Stimulated activated CD4-positive, alpha-beta T cell treated with anti-CD3 and anti-CD28 coated beads, TNF-alpha, amount 100 ng/mL, for 24 hours (primary cell): ENCODE measurements at regions not wholly inside any gene's neighbourhood (a gene's known extent, or its start where the extent isn't known, plus 50 kb on each side); places are given as distances from the start of the nearest gene placed in this dataset.

Experiments
- DNase-seq, 3 experiments: peaks; one replicate each; pipeline ENCODE4 v3.0.0-alpha.2; 2020; ENCODE audit warnings: low read depth in 3 of 3

GRCh38 chr12:76611533-76611932, 52.0 kb upstream of the OSBPL8 start:
- no peak for DNase-seq

DNA sequence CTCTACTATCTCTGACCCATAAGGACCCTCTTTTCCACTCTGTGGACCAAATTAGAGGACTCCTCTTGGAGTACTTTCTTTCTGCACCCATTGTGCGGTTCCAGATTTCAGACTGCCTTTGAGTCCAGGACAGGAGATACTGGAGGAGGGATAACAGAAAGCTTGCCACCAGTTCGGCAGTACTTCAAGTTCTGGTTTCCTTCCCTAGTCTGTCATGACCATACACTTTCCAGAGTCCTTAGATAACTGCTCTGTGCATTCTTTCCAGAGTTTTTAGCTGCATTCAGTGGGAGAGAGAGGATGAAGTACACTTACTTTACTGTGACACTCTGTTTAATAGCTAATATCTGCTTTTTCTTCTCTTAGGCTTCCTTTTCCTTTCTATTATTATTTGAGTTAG, 54.8 kb upstream of the OSBPL8 start:
- DNase-seq: no peak

DNA sequence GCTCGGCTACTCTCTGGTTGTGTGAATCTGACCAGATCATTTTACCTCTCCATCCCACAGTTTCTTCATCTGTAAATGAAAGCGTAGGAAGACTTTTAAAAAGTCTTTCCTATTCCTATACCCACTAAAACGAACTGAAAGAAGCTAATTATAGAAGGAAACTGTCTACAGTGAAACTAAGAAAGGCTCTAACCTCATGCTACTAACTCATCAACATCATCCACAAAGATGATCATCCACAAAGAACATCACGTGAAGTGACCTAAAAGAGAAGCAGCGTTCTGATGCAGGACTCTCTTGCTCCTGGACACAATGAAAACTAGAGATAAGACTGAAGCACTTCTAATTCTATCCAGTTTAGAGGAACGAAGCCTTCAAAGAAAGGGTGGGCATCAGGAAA, 58.5 kb upstream of the OSBPL8 start:
- no peak for DNase-seq

- DNase-seq: peak; percentile 35 to 62 (median 57)
These were observed 62.0 kb upstream of the OSBPL8 start for GRCh38 chr12:76621582-76622024.

GRCh38 chr12:76622351-76622750, 62.8 kb upstream of the OSBPL8 start:
- DNase-seq: no peak

- DNase-seq: no peak
These were observed 63.3 kb upstream of the OSBPL8 start for GRCh38 chr12:76622915-76623314.

GRCh38 chr12:76623931-76624330, 64.4 kb upstream of the OSBPL8 start:
- DNase-seq: no peak

DNA sequence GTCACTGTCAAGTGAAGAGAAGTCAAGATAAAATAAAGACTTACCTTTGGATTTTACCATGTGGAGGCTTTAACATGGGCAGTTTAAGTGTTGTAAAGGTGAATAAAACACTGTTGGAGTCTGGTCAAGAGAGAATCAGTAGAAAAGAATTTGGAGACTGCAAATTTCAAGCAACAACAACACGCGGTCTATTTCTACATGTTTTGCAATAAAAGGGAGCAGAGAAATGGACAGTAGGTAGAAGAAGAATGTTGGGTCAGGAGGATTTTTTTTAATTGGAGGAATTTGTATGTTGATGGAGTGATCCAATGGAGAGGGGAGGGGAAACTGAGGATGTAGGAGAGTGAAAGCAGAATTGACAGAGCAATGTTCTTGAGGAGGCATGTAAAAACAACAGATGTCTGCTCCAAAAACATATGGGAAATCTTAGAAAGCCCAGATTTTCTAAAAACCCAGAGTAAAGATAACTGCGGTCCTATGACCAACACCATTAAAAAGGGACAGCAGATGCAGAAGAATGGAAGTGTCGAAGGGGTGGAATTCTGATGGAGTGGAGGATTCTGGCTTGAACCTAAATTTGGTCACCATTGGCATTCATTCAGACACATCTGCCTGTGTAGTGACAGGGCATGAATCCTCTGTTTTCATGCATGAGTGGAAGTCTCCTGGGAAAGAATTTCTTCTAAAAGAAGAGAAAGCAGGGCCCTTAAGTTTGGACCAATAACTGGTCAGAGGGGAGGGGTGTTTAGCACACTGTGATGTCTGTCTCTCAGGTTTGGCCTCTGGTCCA, 68.0 kb upstream of the OSBPL8 start:
- no peak for DNase-seq

- no peak for DNase-seq
These were observed 69.2 kb upstream of the OSBPL8 start for GRCh38 chr12:76628745-76629144.

- DNase-seq: no peak
These were observed 72.2 kb upstream of the OSBPL8 start for GRCh38 chr12:76631741-76632140.

GRCh38 chr12:76633415-76633814, 73.8 kb upstream of the OSBPL8 start:
- DNase-seq: no peak

GRCh38 chr12:76634133-76634532, 74.6 kb upstream of the OSBPL8 start:
- DNase-seq: no peak

DNA sequence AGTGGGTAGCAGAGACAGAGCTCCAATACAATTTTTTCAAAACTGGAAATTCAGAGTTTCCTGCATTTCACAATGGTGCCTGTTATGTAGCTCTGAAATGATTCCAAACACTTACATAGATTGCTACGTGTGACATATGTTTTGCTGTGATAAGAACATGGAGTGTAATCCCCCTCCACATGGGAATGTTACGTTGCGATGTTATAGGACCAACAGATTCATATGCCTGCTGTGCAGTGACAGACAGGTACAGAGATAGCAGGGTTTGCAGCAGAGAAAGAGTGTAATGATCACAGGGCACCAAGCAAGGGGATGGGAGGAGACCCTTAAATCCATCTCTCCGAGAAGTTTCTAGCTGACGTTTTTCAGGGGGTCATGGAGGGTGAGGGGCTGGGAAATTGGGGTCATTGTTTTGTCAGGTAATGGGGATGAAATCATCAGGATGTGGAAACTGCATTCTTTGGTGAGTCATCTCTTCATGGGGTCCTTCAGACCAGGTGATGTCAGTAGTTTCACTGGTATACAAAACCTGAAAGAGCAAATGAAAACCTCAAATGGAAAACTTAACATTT, 76.6 kb upstream of the OSBPL8 start:
- no peak for DNase-seq

DNA sequence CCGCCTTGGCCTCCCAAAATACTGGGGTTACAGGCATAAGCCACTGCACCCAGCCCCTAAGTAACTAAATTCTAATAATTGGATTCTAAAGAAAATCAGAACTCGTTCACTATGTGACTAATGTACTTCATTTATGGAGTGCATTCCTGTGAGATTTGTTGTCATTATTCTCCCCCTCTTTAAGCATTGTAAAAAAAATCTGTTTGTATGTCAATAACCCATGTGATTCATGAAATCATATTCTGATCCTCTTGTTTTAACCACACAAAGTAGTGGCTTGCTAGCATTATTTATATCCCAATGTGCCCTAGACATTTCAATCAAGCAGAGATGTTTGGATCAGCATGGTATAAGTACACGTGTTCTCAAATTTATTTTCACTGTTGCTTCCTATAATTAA, 78.2 kb upstream of the OSBPL8 start:
- DNase-seq: no peak

GRCh38 chr12:76639646-76640045, 80.1 kb upstream of the OSBPL8 start:
- DNase-seq: no peak

DNA sequence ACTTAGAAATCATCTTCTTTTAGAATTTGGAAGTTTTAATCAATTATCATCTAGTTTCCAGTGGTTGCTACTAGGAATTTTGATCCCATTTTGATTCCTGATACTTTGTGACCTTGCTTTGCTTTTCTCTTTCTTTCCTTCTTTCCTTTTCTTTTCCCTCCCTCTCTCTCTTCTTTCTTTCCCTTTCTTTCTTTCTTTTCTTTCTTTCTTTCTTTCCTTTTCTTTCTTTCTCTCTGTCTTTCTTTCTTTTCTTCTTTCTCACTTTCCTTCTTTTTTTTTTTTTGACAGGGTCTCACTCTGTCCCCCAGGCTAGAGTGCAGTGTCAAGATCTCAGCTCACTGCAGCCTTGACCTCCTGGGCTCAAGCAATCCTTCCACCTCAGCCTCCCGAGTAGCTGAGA, 81.5 kb upstream of the OSBPL8 start:
- DNase-seq: no peak

DNA sequence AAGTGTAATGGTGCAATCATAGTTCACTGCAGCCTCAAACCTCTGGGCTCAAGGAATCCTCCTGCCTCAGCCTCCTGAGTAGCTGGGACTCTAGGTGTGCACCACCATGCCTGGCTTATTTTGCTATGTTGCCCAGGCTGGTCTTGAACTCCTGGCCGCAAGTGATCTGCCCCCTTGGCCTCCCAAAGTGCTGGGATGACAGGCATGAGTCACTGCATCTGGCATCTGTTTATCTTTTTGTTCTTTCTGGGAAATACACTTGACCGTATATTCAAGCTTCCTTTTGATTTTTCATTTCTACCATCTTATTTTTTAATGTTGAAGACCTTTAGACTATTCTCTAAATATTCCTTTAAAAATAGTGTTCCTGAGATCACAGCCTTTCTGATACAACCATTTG, 82.4 kb upstream of the OSBPL8 start:
- DNase-seq: no peak

DNA sequence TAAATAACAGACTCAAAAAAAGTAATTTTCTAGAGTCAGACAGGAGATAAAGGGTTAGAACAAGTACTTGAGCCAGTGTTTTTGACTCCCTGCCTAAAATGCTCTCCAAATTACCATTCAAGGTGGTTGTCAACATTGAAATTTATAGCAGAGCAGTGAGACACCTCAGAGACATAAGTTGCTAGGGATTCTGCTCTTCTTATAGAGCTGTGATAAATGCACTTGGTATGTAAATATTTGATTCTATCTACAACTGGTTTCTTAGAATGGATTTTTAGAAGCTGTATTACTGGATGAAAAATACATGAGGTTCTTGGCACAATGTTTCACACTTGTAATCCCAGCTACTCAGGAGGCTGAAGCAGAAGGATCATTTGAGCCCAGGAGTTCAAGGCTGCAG, 83.9 kb upstream of the OSBPL8 start:
- no peak for DNase-seq

DNA sequence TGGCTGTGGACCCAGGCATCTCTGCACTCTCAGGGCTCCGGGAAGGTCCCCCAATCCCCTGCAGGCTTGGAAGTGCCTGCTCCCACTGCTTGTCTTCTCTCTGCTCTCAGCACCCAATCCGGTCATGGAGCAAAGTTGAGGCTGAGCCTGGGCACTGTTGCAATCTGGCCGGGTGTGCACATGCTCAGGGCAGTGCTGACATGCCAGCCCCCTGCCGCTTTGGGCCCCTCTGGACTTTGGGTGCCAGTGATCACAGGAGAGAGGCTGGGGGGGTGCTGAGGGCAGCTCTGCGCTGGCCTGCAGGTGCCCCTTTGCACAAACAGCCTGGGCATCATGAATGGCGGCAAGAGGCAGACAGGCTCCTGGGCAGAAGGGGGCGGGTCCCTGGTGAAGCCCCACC, 85.4 kb upstream of the OSBPL8 start:
- no peak for DNase-seq

- DNase-seq: no peak
These were observed 86.4 kb upstream of the OSBPL8 start for GRCh38 chr12:76645934-76646333.

DNA sequence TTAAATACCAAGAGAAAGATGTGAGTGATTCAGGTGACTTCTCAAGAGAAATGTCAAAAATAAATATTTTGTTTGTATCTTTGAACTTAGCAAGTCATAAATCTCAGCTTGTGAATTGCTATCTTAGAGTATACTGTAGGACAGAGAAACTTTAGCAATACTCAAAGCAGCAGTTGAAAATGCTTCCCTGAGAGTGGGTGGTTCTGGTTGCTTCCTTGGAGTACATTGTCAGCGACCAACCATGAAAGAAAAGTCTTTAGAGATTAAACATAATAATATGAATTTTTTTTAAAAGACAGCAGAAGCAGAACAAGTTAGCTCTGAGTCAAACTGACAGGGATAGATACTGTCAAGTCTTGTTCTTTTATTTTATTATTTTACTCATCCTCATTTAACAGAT, 86.8 kb upstream of the OSBPL8 start:
- DNase-seq: no peak

GRCh38 chr12:76649099-76649498, 89.5 kb upstream of the OSBPL8 start:
- DNase-seq: no peak

DNA sequence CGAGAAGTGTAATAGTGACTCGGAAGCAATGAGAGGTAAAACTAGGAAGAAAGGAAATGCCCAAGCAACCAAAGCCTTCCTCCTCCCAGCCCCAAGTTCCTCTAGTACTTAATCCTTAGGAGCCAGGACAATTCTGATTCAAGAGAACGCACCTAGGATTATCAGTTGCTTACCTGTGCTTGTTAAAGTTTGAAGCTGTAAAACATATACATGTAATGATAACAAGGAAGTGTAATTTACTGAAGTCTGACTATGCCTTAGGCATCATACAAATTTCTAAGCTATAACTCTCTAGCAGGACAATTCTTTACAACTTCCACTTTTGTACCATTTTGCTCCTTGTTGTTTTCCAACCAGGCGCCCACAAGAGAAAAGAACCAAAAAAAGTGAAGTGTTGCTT, 92.8 kb upstream of the OSBPL8 start:
- DNase-seq: no peak

- DNase-seq: no peak
These were observed 93.8 kb upstream of the OSBPL8 start for GRCh38 chr12:76653342-76653741.
